NB4 (cell line): ENCODE measurements at regions not wholly inside any gene's neighbourhood (a gene's known extent, or its start where the extent isn't known, plus 50 kb on each side); places are given as distances from the start of the nearest gene placed in this dataset.

ENCODE experiments used
- CTCF ChIP-seq: IDR thresholded peaks from one replicate; pipeline ENCODE4 v1.5.1; 2012; ENCODE audit warnings: low read depth, low read length
- MAX ChIP-seq: IDR thresholded peaks from 2 replicates; pipeline ENCODE4 v1.6.1; 2011; ENCODE audit warnings: low read depth, low read length
- MYC ChIP-seq: IDR thresholded peaks from 2 replicates; pipeline ENCODE4 v1.6.1; 2011; ENCODE audit warnings: low read depth, low read length
- POLR2A ChIP-seq: IDR thresholded peaks from 2 replicates; pipeline ENCODE4 v1.6.1; 2011; ENCODE audit warnings: mild to moderate bottlenecking; ENCODE audit not compliant: insufficient read length; ENCODE audit errors: extremely low read depth

GRCh38 chr2:147578529-147578928, 266.3 kb upstream of the ACVR2A start:
- TF ChIP-seq POLR2A, result no peak
- TF ChIP-seq CTCF, result no peak
- no peak for TF ChIP-seq MAX
- no peak for TF ChIP-seq MYC
